Liver (tissue), 8 donors: ENCODE measurements at regions not wholly inside any gene's neighbourhood (a gene's known extent, or its start where the extent isn't known, plus 50 kb on each side); places are given as distances from the start of the nearest gene placed in this dataset.

ENCODE experiments used
- DNase-seq: peaks from one replicate; pipeline ENCODE4 v3.0.0-alpha.2; 2017; ENCODE audit warnings: low spot score
- H3K27ac ChIP-seq, 2 donors: one replicate each; pipeline ENCODE4 v1.7.0; 2013; ENCODE audit warnings: inconsistent platforms in 2 of 2, low read length in 2 of 2, control low read depth in 1 of 2, low read depth in 1 of 2, mild to moderate bottlenecking in 1 of 2
- H3K27me3 ChIP-seq, 4 donors: one replicate each; pipeline versions ENCODE4 v1.6.1 to v1.7.0; 2013; ENCODE audit warnings: low read length in 3 of 4, inconsistent platforms in 1 of 4, mild to moderate bottlenecking in 1 of 4, moderate library complexity in 1 of 4; ENCODE audit not compliant: control insufficient read depth in 4 of 4, insufficient read depth in 4 of 4
- H3K36me3 ChIP-seq, 4 donors: one replicate each; pipeline versions ENCODE4 v1.6.1 to v1.7.0; 2013; ENCODE audit warnings: low read length in 3 of 4, mild to moderate bottlenecking in 3 of 4, low read depth in 1 of 4, moderate library complexity in 1 of 4; ENCODE audit not compliant: control insufficient read depth in 4 of 4, insufficient read depth in 3 of 4
- H3K4me1 ChIP-seq, 4 donors: one replicate each; pipeline versions ENCODE4 v1.6.1 to v1.7.0; 2013; ENCODE audit warnings: low read length in 3 of 4, mild to moderate bottlenecking in 3 of 4, moderate library complexity in 1 of 4; ENCODE audit not compliant: control insufficient read depth in 4 of 4, insufficient read depth in 4 of 4
- H3K4me3 ChIP-seq, 3 donors: one replicate each; pipeline versions ENCODE4 v1.6.1 to v1.7.0; 2013; ENCODE audit warnings: low read length in 3 of 3, control low read depth in 1 of 3, low read depth in 1 of 3, mild to moderate bottlenecking in 1 of 3
- H3K9ac ChIP-seq, 2 donors: one replicate each; pipeline ENCODE4 v1.7.0; 2013; ENCODE audit warnings: low read length in 2 of 2, mild to moderate bottlenecking in 2 of 2, moderate library complexity in 2 of 2, control low read depth in 1 of 2, low read depth in 1 of 2
- H3K9me3 ChIP-seq, 4 donors: one replicate each; pipeline versions ENCODE4 v1.6.1 to v1.7.0; 2013; ENCODE audit warnings: low read length in 3 of 4; ENCODE audit not compliant: control insufficient read depth in 4 of 4
- EGR1 ChIP-seq, 2 donors: IDR thresholded peaks; 2 replicates each; pipeline ENCODE4 v1.6.1; 2016 to 2018; ENCODE audit warnings: antibody characterized with exemption in 2 of 2, low read depth in 2 of 2
- FOXA1 ChIP-seq: IDR thresholded peaks from 2 replicates; pipeline ENCODE4 v1.6.1; 2016; ENCODE audit warnings: antibody characterized with exemption
- FOXA2 ChIP-seq: IDR thresholded peaks from 2 replicates; pipeline ENCODE4 v1.6.1; 2016; ENCODE audit warnings: antibody characterized with exemption
- GABPA ChIP-seq, 2 donors: IDR thresholded peaks in 1 of 2; conservative IDR thresholded peaks in 1 of 2; 2 replicates each; pipeline ENCODE4 v1.6.1; 2016; ENCODE audit warnings: antibody characterized with exemption in 2 of 2, mild to moderate bottlenecking in 1 of 2, moderate library complexity in 1 of 2
- HNF4A ChIP-seq, 2 donors: conservative IDR thresholded peaks; 2 replicates each; pipeline ENCODE4 v1.6.1; 2016; ENCODE audit warnings: antibody characterized with exemption in 2 of 2, mild to moderate bottlenecking in 2 of 2
- JUND ChIP-seq, 2 donors: IDR thresholded peaks; 2 replicates each; pipeline ENCODE4 v1.6.1; 2016; ENCODE audit warnings: antibody characterized with exemption in 2 of 2
- MAX ChIP-seq: IDR thresholded peaks from 2 replicates; pipeline ENCODE4 v1.6.1; 2016; ENCODE audit warnings: antibody characterized with exemption
- RAD21 ChIP-seq, 2 donors: IDR thresholded peaks; 2 replicates each; pipeline ENCODE4 v1.6.1; 2016; ENCODE audit warnings: antibody characterized with exemption in 2 of 2, mild to moderate bottlenecking in 2 of 2
- SP1 ChIP-seq: IDR thresholded peaks from 2 replicates; pipeline ENCODE4 v1.6.1; 2018; ENCODE audit warnings: antibody characterized with exemption, mild to moderate bottlenecking
- TAF1 ChIP-seq: conservative IDR thresholded peaks from 2 replicates; pipeline ENCODE4 v1.6.1; 2016; ENCODE audit warnings: antibody characterized with exemption, mild to moderate bottlenecking
- YY1 ChIP-seq: IDR thresholded peaks from 2 replicates; pipeline ENCODE4 v1.6.1; 2016; ENCODE audit warnings: antibody characterized with exemption, mild to moderate bottlenecking
- ZBTB33 ChIP-seq: IDR thresholded peaks from 2 replicates; pipeline ENCODE4 v1.6.1; 2016; ENCODE audit warnings: antibody characterized with exemption
- WGBS: extraction: QIAGEN DNeasy Blood & Tissue Kit; methylation state at CpG from one replicate; pipeline ENCODE4 v1.1.7; 2013; 5-methylcytosine and 5-hydroxymethylcytosine counted together
- TF ChIP-seq, protein P1 (sequence below): IDR thresholded peaks from 2 replicates; pipeline ENCODE4 v1.6.1; 2016; ENCODE audit warnings: antibody characterized with exemption
- TF ChIP-seq, protein P2 (sequence below): fragments of 150-350 bp; IDR thresholded peaks from 2 replicates; pipeline ENCODE4 v1.5.1; 2017; ENCODE audit warnings: improper control_type of control experiment, low read depth, low read length; ENCODE audit not compliant: missing input control
- TF ChIP-seq, protein P3 (sequence below): IDR thresholded peaks from 2 replicates; pipeline ENCODE4 v1.6.1; 2016; ENCODE audit warnings: antibody characterized with exemption, mild to moderate bottlenecking
- donor health status: healthy.
- donor health status: healthy.
- donor health status: healthy.
- donor health status: healthy.
- donor health status: healthy.

GRCh38 chrX:20427173-20427770, 160.6 kb upstream of the RPS6KA3 start:
- WGBS = 93% methylated on average over 3 of the region's 3 CpGs
- DNase-seq = no peak
- Histone ChIP-seq H3K36me3 (no peaks in the 10 kb centered on the region), H3K9ac (no peak overlapping the region), H3K4me3 (no peak overlapping the region), H3K27ac (no peak overlapping the region), H3K9me3 (peaks cover 0 to 3% (median 0%) of the 10 kb centered on the region in 4 donors), H3K27me3 (peaks cover 0 to 4% (median 0%) of the 10 kb centered on the region in 4 donors), H3K4me1 (peaks cover 0 to 8% (median under 1%) of the 10 kb centered on the region in 4 donors)
- TF ChIP-seq HNF4A (conservative IDR thresholded peaks at IDR 0.05) = no peak

- Histone ChIP-seq H3K9me3 (peaks cover 0 to 3% (median 0%) of the 10 kb centered on the region in 4 donors), H3K36me3 (no peaks in the 10 kb centered on the region), H3K27ac (no peak overlapping the region), H3K4me3 (no peak overlapping the region), H3K4me1 (no peaks in the 10 kb centered on the region), H3K27me3 (peaks cover 0 to 4% (median 0%) of the 10 kb centered on the region in 4 donors), H3K9ac (no peak overlapping the region)
- 87% methylated on average over 2 of the region's 2 CpGs for WGBS
- TF ChIP-seq FOXA1 = no peak
- TF ChIP-seq SP1 = no peak
- TF ChIP-seq RAD21 (IDR thresholded peaks at IDR 0.05) = no peak
- TF ChIP-seq GABPA (IDR thresholded peaks at IDR 0.05 in 1 of 2, conservative IDR thresholded peaks at IDR 0.05 in 1 of 2) = no peak
- TF ChIP-seq HNF4A (conservative IDR thresholded peaks at IDR 0.05) = no peak
- TF ChIP-seq YY1 = no peak
- TF ChIP-seq, protein P1, sequence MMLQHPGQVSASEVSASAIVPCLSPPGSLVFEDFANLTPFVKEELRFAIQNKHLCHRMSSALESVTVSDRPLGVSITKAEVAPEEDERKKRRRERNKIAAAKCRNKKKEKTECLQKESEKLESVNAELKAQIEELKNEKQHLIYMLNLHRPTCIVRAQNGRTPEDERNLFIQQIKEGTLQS = no peak
- TF ChIP-seq FOXA2 = no peak
- TF ChIP-seq MAX = no peak
- no peak for TF ChIP-seq EGR1 (IDR thresholded peaks at IDR 0.05; ENCODE audit: low read depth in 2 of 2)
- no peak for TF ChIP-seq JUND (IDR thresholded peaks at IDR 0.05)
- no peak for DNase-seq
Observed at GRCh38 chrX:20421697-20422096, 155.0 kb upstream of the RPS6KA3 start.

GRCh38 chrX:20421275-20421674, 154.6 kb upstream of the RPS6KA3 start:
- no peak overlapping the region for H3K27ac ChIP-seq
- WGBS = 69% methylated on average over 2 of the region's 2 CpGs
- TF ChIP-seq EGR1 (IDR thresholded peaks at IDR 0.05; ENCODE audit: low read depth in 2 of 2) = no peak
- TF ChIP-seq, protein P1 = no peak
- TF ChIP-seq FOXA2 = no peak
- no peak for TF ChIP-seq GABPA (IDR thresholded peaks at IDR 0.05 in 1 of 2, conservative IDR thresholded peaks at IDR 0.05 in 1 of 2)
- TF ChIP-seq MAX = no peak
- TF ChIP-seq TAF1 = no peak
- no peak for TF ChIP-seq FOXA1
- TF ChIP-seq SP1 = no peak
- TF ChIP-seq ZBTB33 = no peak
- no peak for TF ChIP-seq JUND (IDR thresholded peaks at IDR 0.05)
- TF ChIP-seq, protein P2, sequence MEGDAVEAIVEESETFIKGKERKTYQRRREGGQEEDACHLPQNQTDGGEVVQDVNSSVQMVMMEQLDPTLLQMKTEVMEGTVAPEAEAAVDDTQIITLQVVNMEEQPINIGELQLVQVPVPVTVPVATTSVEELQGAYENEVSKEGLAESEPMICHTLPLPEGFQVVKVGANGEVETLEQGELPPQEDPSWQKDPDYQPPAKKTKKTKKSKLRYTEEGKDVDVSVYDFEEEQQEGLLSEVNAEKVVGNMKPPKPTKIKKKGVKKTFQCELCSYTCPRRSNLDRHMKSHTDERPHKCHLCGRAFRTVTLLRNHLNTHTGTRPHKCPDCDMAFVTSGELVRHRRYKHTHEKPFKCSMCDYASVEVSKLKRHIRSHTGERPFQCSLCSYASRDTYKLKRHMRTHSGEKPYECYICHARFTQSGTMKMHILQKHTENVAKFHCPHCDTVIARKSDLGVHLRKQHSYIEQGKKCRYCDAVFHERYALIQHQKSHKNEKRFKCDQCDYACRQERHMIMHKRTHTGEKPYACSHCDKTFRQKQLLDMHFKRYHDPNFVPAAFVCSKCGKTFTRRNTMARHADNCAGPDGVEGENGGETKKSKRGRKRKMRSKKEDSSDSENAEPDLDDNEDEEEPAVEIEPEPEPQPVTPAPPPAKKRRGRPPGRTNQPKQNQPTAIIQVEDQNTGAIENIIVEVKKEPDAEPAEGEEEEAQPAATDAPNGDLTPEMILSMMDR = no peak
- TF ChIP-seq RAD21 (IDR thresholded peaks at IDR 0.05) = no peak
- TF ChIP-seq HNF4A (conservative IDR thresholded peaks at IDR 0.05) = no peak
- TF ChIP-seq, protein P3, sequence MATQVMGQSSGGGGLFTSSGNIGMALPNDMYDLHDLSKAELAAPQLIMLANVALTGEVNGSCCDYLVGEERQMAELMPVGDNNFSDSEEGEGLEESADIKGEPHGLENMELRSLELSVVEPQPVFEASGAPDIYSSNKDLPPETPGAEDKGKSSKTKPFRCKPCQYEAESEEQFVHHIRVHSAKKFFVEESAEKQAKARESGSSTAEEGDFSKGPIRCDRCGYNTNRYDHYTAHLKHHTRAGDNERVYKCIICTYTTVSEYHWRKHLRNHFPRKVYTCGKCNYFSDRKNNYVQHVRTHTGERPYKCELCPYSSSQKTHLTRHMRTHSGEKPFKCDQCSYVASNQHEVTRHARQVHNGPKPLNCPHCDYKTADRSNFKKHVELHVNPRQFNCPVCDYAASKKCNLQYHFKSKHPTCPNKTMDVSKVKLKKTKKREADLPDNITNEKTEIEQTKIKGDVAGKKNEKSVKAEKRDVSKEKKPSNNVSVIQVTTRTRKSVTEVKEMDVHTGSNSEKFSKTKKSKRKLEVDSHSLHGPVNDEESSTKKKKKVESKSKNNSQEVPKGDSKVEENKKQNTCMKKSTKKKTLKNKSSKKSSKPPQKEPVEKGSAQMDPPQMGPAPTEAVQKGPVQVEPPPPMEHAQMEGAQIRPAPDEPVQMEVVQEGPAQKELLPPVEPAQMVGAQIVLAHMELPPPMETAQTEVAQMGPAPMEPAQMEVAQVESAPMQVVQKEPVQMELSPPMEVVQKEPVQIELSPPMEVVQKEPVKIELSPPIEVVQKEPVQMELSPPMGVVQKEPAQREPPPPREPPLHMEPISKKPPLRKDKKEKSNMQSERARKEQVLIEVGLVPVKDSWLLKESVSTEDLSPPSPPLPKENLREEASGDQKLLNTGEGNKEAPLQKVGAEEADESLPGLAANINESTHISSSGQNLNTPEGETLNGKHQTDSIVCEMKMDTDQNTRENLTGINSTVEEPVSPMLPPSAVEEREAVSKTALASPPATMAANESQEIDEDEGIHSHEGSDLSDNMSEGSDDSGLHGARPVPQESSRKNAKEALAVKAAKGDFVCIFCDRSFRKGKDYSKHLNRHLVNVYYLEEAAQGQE = no peak

More at GRCh38 chrX:20421275-20421674, 154.6 kb upstream of the RPS6KA3 start:
- no peak overlapping the region for H3K9ac ChIP-seq
- H3K27me3 ChIP-seq = peaks cover 0 to 4% (median 0%) of the 10 kb centered on the region in 4 donors
- peaks cover 0 to 3% (median 0%) of the 10 kb centered on the region in 4 donors for H3K9me3 ChIP-seq
- no peaks in the 10 kb centered on the region for H3K4me1 ChIP-seq
- no peak overlapping the region for H3K4me3 ChIP-seq
- DNase-seq = no peak
- no peaks in the 10 kb centered on the region for H3K36me3 ChIP-seq
